ENCODE measurements at regions not wholly inside any gene's neighbourhood (a gene's known extent, or its start where the extent isn't known, plus 50 kb on each side); places are given as distances from the start of the nearest gene placed in this dataset.

GRCh38 chr14:80388980-80389711, 177.8 kb upstream of the DIO2 start:
- TF ChIP-seq CTCF (IDR thresholded peaks at IDR 0.05; ENCODE audit: low read depth, low read length), result no peak
- no peak overlapping the region for H3K4me3 ChIP-seq (ENCODE audit: low read depth, low read length)
- H3K27me3 ChIP-seq, result no peaks in the 10 kb centered on the region
- DNase-seq, result no peak
- no peaks in the 10 kb centered on the region for H3K4me1 ChIP-seq
- H3K9me3 ChIP-seq, result no peaks in the 10 kb centered on the region
- no peaks in the 10 kb centered on the region for H3K36me3 ChIP-seq

- H3K4me3 ChIP-seq (ENCODE audit: low read depth, low read length), result no peak overlapping the region
- TF ChIP-seq CTCF (IDR thresholded peaks at IDR 0.05; ENCODE audit: low read depth, low read length), result no peak
- DNase-seq, result no peak
- no peaks in the 10 kb centered on the region for H3K9me3 ChIP-seq
- no peaks in the 10 kb centered on the region for H3K27me3 ChIP-seq
- H3K36me3 ChIP-seq, result no peaks in the 10 kb centered on the region
- no peaks in the 10 kb centered on the region for H3K4me1 ChIP-seq
Measured at GRCh38 chr14:80387563-80387981, 176.3 kb upstream of the DIO2 start.

GRCh38 chr14:80385336-80385735, 174.0 kb upstream of the DIO2 start:
- no peaks in the 10 kb centered on the region for H3K4me1 ChIP-seq
- no peaks in the 10 kb centered on the region; the same call in 1 of the 2 replicates for H3K27me3 ChIP-seq
- H3K36me3 ChIP-seq, result no peaks in the 10 kb centered on the region
- no peak overlapping the region for H3K4me3 ChIP-seq (ENCODE audit: low read depth, low read length)
- no peaks in the 10 kb centered on the region for H3K9me3 ChIP-seq
- DNase-seq, result no peak
- no peak for TF ChIP-seq CTCF (IDR thresholded peaks at IDR 0.05; ENCODE audit: low read depth, low read length)

GRCh38 chr14:80383223-80383622, 171.9 kb upstream of the DIO2 start:
- no peaks in the 10 kb centered on the region for H3K9me3 ChIP-seq
- H3K4me1 ChIP-seq, result no peaks in the 10 kb centered on the region
- no peaks in the 10 kb centered on the region; the same call in 1 of the 2 replicates for H3K27me3 ChIP-seq
- no peak overlapping the region for H3K4me3 ChIP-seq (ENCODE audit: low read depth, low read length)
- H3K36me3 ChIP-seq, result no peaks in the 10 kb centered on the region
- no peak for DNase-seq
- no peak for TF ChIP-seq CTCF (IDR thresholded peaks at IDR 0.05; ENCODE audit: low read depth, low read length)

GRCh38 chr14:80381807-80382363, 170.6 kb upstream of the DIO2 start:
- H3K4me3 ChIP-seq (ENCODE audit: low read depth, low read length), result no peak overlapping the region
- no peaks in the 10 kb centered on the region for H3K4me1 ChIP-seq
- DNase-seq, result no peak
- TF ChIP-seq CTCF (IDR thresholded peaks at IDR 0.05; ENCODE audit: low read depth, low read length), result no peak
- H3K36me3 ChIP-seq, result no peaks in the 10 kb centered on the region
- H3K9me3 ChIP-seq, result no peaks in the 10 kb centered on the region
- H3K27me3 ChIP-seq, result no peaks in the 10 kb centered on the region; the same call in 1 of the 2 replicates

- no peaks in the 10 kb centered on the region for H3K36me3 ChIP-seq
- DNase-seq, result no peak
- TF ChIP-seq CTCF (IDR thresholded peaks at IDR 0.05; ENCODE audit: low read depth, low read length), result no peak
- no peaks in the 10 kb centered on the region for H3K4me1 ChIP-seq
- H3K9me3 ChIP-seq, result no peaks in the 10 kb centered on the region
- no peaks in the 10 kb centered on the region; the same call in 1 of the 2 replicates for H3K27me3 ChIP-seq
- H3K4me3 ChIP-seq (ENCODE audit: low read depth, low read length), result no peak overlapping the region
Measured at GRCh38 chr14:80379035-80379434, 167.7 kb upstream of the DIO2 start.
